Fibroblast of villous mesenchyme (primary cell): ENCODE measurements at regions not wholly inside any gene's neighbourhood (a gene's known extent, or its start where the extent isn't known, plus 50 kb on each side); places are given as distances from the start of the nearest gene placed in this dataset.

Experiments
- DNase-seq: peaks from one replicate; pipeline ENCODE4 v3.0.0-alpha.2; 2010; ENCODE audit warnings: low read depth
- H3K4me3 ChIP-seq: 2 replicates; pipeline ENCODE4 v1.5.1; 2011; ENCODE audit warnings: low read depth, mild to moderate bottlenecking, low read length
- TF ChIP-seq, protein P1 (sequence below): IDR thresholded peaks from 2 replicates; pipeline ENCODE4 v1.5.1; 2012; ENCODE audit warnings: low read depth, mild to moderate bottlenecking, low read length; ENCODE audit not compliant: insufficient read depth

DNA sequence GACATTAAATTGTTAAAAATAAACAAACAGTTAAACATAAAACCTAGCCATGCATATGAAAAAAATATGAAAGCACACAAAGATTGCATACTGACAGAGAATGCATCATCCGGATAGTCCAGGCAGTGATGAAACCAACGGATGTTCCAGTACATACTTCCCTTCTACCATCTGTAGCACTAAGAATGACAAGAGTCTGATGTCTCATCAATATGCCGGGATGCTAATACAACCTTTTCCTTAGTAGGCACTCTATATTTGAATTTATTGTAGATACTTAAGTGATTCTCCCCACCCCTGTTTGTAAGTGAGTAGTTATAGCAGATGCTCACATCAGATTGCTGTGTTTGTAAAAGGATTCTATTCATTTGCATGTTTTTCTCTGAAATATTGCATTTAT lies 571.2 kb upstream of the WWC1 start:
- no peak overlapping the region for H3K4me3 ChIP-seq
- TF ChIP-seq, protein P1, sequence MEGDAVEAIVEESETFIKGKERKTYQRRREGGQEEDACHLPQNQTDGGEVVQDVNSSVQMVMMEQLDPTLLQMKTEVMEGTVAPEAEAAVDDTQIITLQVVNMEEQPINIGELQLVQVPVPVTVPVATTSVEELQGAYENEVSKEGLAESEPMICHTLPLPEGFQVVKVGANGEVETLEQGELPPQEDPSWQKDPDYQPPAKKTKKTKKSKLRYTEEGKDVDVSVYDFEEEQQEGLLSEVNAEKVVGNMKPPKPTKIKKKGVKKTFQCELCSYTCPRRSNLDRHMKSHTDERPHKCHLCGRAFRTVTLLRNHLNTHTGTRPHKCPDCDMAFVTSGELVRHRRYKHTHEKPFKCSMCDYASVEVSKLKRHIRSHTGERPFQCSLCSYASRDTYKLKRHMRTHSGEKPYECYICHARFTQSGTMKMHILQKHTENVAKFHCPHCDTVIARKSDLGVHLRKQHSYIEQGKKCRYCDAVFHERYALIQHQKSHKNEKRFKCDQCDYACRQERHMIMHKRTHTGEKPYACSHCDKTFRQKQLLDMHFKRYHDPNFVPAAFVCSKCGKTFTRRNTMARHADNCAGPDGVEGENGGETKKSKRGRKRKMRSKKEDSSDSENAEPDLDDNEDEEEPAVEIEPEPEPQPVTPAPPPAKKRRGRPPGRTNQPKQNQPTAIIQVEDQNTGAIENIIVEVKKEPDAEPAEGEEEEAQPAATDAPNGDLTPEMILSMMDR, result no peak
- no peak for DNase-seq

DNA sequence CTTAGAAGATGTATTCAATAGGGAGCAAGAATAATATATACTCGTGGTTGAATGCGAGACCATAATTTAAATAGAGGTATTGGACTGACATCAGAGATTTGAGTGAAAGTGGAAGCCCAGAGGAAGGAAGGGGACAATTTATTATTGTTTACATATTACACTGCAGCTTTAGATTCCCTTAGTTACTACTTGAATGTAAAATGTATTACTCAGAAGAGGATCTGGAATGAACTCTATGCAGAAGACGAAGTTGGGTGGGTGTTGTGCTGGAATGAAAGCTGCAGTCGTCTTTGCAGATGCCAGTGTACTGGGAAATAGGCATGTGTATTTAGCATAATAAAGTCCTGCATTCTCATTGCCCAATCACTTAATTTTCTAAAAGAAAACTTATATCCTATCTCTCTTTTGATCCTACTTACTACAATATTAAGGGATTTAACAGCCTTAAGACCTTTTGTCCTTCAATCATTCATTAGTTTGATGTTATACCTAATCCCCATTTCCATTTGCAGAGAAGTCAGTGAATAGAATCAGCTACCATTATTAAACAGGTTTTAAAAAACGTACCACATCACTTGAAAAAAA lies 570.7 kb upstream of the WWC1 start:
- no peak overlapping the region for H3K4me3 ChIP-seq
- DNase-seq, result peak; percentile 42
- TF ChIP-seq, protein P1, result no peak

DNA sequence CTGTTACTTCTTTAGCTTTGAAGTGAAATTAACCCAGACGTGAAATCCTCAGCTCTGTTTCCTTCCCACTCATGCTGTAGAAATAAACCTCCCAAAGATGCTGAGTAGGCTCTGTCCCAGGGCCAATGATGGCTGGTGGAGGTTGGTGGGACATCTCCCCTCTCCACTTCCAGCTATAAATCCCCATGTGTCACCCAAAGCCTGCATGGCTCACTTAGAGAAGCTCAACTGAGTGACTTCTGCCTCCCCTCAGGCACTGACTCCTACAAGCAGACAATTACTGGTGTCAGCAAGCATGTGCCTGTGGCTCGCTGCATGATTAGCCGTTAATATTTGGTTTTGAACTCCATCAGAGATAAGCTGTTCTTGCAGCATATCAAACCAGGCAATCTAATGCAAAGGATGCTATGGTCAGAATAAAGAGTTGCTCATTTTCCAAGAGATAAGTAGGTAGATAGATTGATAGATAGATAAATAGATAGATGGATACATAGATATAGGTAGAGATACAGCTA lies 569.5 kb upstream of the WWC1 start:
- TF ChIP-seq, protein P1, result no peak
- no peak overlapping the region for H3K4me3 ChIP-seq
- no peak for DNase-seq

DNA sequence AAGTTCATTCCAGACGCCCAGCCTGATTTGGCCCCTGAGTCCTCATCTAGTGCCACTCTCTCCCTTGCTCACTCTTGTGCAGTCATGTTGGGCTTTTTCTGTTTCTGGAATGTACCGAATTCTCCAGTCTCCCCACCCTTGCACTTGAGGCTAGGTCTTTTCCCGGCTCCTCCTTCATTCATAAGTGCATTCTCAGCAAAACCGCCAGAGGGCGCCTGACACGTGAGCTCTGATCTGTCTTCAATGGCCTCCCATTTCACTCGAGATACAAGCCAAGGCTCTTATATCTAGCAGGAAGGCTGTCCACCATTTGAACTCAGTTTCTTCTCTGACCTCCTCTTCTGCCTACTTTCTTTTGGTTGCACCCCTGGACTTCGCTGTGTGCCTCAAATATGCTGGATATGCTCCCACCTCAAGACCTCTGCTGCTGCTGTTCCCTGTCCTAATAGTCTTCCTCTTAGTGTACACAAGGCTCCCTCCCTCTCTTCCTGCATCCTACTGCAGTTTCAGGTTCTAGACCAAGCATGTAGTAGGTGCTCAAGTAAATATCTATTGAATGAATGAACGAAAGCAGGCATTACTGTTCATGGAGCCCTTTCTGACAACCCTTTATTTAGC lies 568.1 kb upstream of the WWC1 start:
- H3K4me3 ChIP-seq, result no peak overlapping the region
- peak; percentile 74 for DNase-seq
- TF ChIP-seq, protein P1, result peak; percentile 87

DNA sequence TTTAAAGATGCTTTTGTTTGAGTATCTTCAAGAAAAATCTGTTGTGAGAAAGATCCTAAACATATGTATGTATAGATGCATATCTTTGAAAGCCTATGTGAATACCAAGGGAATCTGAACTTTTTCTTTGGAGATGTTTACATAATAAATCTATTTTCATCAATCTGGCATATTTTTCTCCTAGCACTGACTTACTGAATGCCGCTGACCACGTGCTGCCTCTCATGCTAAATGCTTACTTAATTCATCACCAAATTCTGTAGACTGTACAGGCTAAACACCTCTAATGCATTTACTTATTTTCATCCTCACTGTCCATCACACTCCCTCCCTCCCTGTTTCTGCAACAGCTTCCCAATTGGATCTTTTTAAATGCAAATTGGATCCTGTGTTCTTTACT lies 566.2 kb upstream of the WWC1 start:
- TF ChIP-seq, protein P1, result no peak
- DNase-seq, result no peak
- H3K4me3 ChIP-seq, result no peak overlapping the region

DNA sequence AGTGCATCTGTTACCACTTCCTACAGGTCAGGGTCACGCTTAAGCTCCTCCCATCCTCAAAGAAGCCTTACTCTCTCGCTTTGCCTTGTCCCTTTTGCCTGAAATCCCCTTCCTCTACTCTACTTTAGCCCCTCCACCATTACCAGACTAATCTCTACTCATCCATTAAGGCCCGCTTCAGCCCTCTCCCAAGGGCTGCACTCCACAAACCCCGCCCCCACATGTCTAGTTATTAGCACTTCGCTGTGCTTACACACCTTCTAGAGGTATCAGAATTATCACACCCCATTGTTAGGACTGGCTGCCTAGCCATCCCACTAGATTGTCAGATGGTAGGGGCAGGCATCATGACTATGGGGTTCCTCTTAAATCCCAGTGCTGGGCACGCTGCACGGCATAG lies 565.7 kb upstream of the WWC1 start:
- no peak for DNase-seq
- no peak overlapping the region for H3K4me3 ChIP-seq
- TF ChIP-seq, protein P1, result no peak
